Epithelial cell of esophagus (primary cell): ENCODE measurements at regions not wholly inside any gene's neighbourhood (a gene's known extent, or its start where the extent isn't known, plus 50 kb on each side); places are given as distances from the start of the nearest gene placed in this dataset.

Experiments
- DNase-seq: peaks from one replicate; pipeline ENCODE4 v3.0.0; 2010; ENCODE audit warnings: low read depth
- H3K4me3 ChIP-seq: 2 replicates; pipeline ENCODE4 v1.5.1; 2011; ENCODE audit warnings: mild to moderate bottlenecking, low read length, control low read depth
- TF ChIP-seq, protein P1 (sequence below): IDR thresholded peaks from 2 replicates; pipeline ENCODE4 v1.5.1; 2011; ENCODE audit warnings: low read depth, mild to moderate bottlenecking, low read length, control low read depth, inconsistent platforms; ENCODE audit not compliant: insufficient read depth; ENCODE audit errors: missing control alignments

GRCh38 chr20:21920211-21920610, 214.7 kb downstream of the PAX1 start:
- TF ChIP-seq, protein P1, sequence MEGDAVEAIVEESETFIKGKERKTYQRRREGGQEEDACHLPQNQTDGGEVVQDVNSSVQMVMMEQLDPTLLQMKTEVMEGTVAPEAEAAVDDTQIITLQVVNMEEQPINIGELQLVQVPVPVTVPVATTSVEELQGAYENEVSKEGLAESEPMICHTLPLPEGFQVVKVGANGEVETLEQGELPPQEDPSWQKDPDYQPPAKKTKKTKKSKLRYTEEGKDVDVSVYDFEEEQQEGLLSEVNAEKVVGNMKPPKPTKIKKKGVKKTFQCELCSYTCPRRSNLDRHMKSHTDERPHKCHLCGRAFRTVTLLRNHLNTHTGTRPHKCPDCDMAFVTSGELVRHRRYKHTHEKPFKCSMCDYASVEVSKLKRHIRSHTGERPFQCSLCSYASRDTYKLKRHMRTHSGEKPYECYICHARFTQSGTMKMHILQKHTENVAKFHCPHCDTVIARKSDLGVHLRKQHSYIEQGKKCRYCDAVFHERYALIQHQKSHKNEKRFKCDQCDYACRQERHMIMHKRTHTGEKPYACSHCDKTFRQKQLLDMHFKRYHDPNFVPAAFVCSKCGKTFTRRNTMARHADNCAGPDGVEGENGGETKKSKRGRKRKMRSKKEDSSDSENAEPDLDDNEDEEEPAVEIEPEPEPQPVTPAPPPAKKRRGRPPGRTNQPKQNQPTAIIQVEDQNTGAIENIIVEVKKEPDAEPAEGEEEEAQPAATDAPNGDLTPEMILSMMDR, result no peak
- DNase-seq, result no peak
- no peak overlapping the region for H3K4me3 ChIP-seq

DNA sequence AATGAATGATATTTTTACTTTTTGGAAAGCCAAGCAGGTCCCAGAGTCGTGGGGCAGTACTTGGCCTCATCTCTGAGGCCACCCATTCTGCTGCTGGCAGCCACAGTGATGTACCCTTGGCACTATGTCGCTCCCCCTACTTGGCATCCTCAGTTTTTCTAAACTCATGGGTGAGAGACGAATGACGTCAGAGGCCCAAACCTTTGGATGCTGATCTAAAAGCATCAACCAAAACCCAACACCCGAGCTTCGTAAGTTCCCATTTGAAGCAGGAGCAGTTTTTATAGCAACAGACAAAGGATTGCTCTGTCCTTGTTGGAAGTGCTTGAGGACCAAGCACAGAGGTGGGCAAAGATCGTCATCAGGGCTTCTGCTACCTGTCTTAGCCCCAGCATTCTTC, 212.9 kb downstream of the PAX1 start:
- TF ChIP-seq, protein P1, result no peak
- DNase-seq, result no peak
- H3K4me3 ChIP-seq, result no peak overlapping the region

GRCh38 chr20:21902391-21902790, 196.9 kb downstream of the PAX1 start:
- no peak for DNase-seq
- TF ChIP-seq, protein P1, result no peak
- H3K4me3 ChIP-seq, result no peak overlapping the region

GRCh38 chr20:21901470-21902275, 196.2 kb downstream of the PAX1 start:
- H3K4me3 ChIP-seq, result no peak overlapping the region
- DNase-seq, result no peak
- TF ChIP-seq, protein P1, result no peak

DNA sequence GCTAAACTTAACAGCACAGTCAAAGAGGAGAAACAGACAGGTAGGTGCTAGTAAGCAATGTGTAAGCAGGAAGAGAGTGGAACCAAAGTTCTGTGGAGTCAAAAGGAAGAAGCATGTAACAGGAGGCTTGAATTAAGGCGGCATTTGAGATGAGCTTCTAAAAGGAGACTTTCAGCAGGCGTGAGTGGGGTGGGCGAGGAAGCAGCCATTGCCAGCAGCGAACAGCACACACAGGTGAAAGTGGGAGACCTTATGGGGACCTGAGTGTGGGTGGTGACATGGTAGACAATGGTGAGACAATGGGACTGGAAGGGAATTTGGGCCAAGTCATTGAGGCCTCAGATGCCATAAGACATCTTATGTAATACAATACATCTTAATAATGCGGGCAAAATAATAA, 195.0 kb downstream of the PAX1 start:
- no peak overlapping the region for H3K4me3 ChIP-seq
- DNase-seq, result no peak
- TF ChIP-seq, protein P1, result no peak

DNA sequence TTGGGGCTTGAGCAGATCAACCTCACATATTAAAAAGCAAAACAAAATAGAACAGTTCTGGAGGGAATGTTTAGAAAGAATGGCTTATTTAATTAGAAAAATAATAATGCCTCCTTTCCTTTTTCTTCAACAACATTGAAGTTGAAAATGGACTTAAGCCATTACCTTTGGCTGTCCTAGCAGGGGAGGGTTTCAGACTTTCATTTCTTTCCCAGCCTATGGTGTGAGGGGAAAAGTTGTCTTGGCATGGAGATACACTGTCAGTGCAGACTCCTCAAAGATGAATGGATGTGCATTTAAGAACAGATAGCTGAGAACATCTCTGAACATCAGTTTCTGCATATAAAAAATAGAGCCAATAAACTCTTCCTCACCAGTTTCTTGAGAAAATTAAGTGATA, 169.5 kb downstream of the PAX1 start:
- no peak overlapping the region for H3K4me3 ChIP-seq
- no peak for DNase-seq
- TF ChIP-seq, protein P1, result no peak

DNA sequence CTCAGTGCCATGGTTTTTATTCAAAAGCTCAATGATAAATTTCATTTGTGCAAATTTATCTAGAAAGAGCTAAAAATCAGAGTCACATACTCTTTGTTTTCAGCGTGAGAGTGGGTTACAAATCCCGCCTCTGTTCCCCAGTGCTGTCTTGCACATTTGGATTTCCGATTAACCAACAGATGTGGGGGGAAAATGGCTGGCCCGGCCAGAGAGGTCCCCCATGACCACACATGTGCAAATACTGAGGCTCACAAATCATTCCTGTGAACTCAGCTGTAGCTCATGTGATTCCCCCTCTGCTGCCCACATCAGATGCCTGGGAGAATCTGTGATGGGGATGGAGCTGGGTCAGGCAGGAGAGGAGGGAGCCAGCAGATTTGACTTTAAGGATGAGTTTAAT, 168.7 kb downstream of the PAX1 start:
- TF ChIP-seq, protein P1, result no peak
- no peak for DNase-seq
- no peak overlapping the region for H3K4me3 ChIP-seq
